ENCODE measurements at regions not wholly inside any gene's neighbourhood (a gene's known extent, or its start where the extent isn't known, plus 50 kb on each side); places are given as distances from the start of the nearest gene placed in this dataset.

- intact Hi-C loops (cut with DNase I; ENCODE audit: low total_unique reads) = no loop called here
- no peaks in the 10 kb centered on the region for H3K4me1 ChIP-seq
- H3K27me3 ChIP-seq = no peaks in the 10 kb centered on the region
- H3K36me3 ChIP-seq = no peaks in the 10 kb centered on the region
- no peak for DNase-seq (ENCODE audit: low spot score in 2 of 2)
- no peak overlapping the region for H3K4me3 ChIP-seq
- TF ChIP-seq POLR2A (IDR thresholded peaks at IDR 0.05) (no peak), POLR2AphosphoS5 (IDR thresholded peaks at IDR 0.05) (no peak), CTCF (IDR thresholded peaks at IDR 0.05) (no peak)
- no peak overlapping the region for H3K27ac ChIP-seq
- H3K9me3 ChIP-seq = no peaks in the 10 kb centered on the region
Observed at GRCh38 chr2:138086576-138086975, 122.3 kb downstream of the HNMT start.

GRCh38 chr2:138087751-138088593 is 123.7 kb downstream of the HNMT start:
- no peaks in the 10 kb centered on the region for H3K9me3 ChIP-seq
- H3K27me3 ChIP-seq = no peaks in the 10 kb centered on the region
- H3K27ac ChIP-seq = no peak overlapping the region
- DNase-seq (ENCODE audit: low spot score in 2 of 2) = no peak
- H3K4me1 ChIP-seq = no peaks in the 10 kb centered on the region
- no peak overlapping the region for H3K4me3 ChIP-seq
- no peaks in the 10 kb centered on the region for H3K36me3 ChIP-seq
- intact Hi-C loops (cut with DNase I; ENCODE audit: low total_unique reads) = no loop called here
- TF ChIP-seq CTCF (IDR thresholded peaks at IDR 0.05) = no peak

- no peaks in the 10 kb centered on the region for H3K27me3 ChIP-seq
- no peak for DNase-seq (ENCODE audit: low spot score in 2 of 2)
- H3K36me3 ChIP-seq = no peaks in the 10 kb centered on the region
- no peaks in the 10 kb centered on the region for H3K9me3 ChIP-seq
- TF ChIP-seq CTCF (IDR thresholded peaks at IDR 0.05) (peak in 1 of 3 donors; percentile 46), POLR2AphosphoS5 (IDR thresholded peaks at IDR 0.05) (no peak)
- H3K4me3 ChIP-seq = no peak overlapping the region
- no peak overlapping the region for H3K27ac ChIP-seq
- intact Hi-C loops (cut with DNase I; ENCODE audit: low total_unique reads) = no loop called here
- no peaks in the 10 kb centered on the region for H3K4me1 ChIP-seq
Observed at GRCh38 chr2:138090330-138090729, 126.1 kb downstream of the HNMT start.

GRCh38 chr2:138093455-138093854 is 129.2 kb downstream of the HNMT start:
- Histone ChIP-seq H3K27me3 (no peaks in the 10 kb centered on the region), H3K36me3 (no peaks in the 10 kb centered on the region), H3K4me3 (no peak overlapping the region), H3K9me3 (no peaks in the 10 kb centered on the region), H3K4me1 (no peaks in the 10 kb centered on the region), H3K27ac (no peak overlapping the region)
- TF ChIP-seq POLR2AphosphoS5 (IDR thresholded peaks at IDR 0.05) = no peak
- TF ChIP-seq CTCF (IDR thresholded peaks at IDR 0.05) = no peak
- no peak for TF ChIP-seq POLR2A (IDR thresholded peaks at IDR 0.05)
- DNase-seq (ENCODE audit: low spot score in 2 of 2) = no peak
- intact Hi-C loops (cut with DNase I; ENCODE audit: low total_unique reads) = no loop called here

- Histone ChIP-seq H3K4me1 (no peaks in the 10 kb centered on the region), H3K27ac (no peak overlapping the region), H3K4me3 (no peak overlapping the region), H3K36me3 (no peaks in the 10 kb centered on the region), H3K9me3 (no peaks in the 10 kb centered on the region), H3K27me3 (no peaks in the 10 kb centered on the region)
- no peak for DNase-seq (ENCODE audit: low spot score in 2 of 2)
- TF ChIP-seq POLR2A (IDR thresholded peaks at IDR 0.05) = no peak
- no peak for TF ChIP-seq POLR2AphosphoS5 (IDR thresholded peaks at IDR 0.05)
- no peak for TF ChIP-seq CTCF (IDR thresholded peaks at IDR 0.05)
- intact Hi-C loops (cut with DNase I; ENCODE audit: low total_unique reads) = no loop called here
Observed at GRCh38 chr2:138094031-138094430, 129.8 kb downstream of the HNMT start.

All from breast epithelium (tissue), 4 donors.